ENCODE measurements at regions not wholly inside any gene's neighbourhood (a gene's known extent, or its start where the extent isn't known, plus 50 kb on each side); places are given as distances from the start of the nearest gene placed in this dataset.

DNA sequence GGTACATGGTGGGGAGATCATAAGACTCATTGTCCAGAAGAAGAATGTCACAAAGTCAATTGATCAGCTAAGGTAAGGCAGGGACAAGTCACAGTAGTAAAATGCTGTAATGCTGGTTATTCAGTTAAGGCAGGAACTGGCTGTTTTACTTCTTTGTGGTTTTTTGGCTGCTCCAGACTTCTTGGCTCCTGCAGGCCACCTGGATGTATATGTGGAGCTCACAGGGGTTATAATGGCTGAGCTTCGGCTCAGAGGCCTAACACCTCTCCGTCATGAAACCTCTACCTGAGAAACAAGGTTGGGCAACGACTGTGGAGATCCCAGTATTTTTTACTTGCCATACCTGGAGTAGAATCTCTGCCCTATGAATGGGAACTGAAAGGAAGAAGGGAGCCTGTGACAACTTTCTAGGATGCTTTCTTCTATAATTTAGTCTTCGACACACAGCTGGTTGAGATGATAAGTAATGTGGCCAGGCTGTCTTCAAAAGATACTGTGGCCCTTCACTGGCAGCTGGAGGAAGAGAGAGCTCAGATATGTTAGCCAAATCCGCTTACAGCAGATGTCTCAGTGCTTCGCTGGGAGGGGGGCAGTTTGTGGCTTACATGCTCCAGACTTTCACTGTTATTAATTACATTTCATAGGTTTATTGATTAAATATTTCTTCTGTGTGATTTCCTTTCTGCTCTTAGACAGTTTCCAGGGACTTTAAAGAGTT lies 887.8 kb downstream of the IGSF11 start:
- no peak for TF ChIP-seq POLR2AphosphoS5 (IDR thresholded peaks at IDR 0.05; ENCODE audit: low read depth)
- TF ChIP-seq, protein P1, sequence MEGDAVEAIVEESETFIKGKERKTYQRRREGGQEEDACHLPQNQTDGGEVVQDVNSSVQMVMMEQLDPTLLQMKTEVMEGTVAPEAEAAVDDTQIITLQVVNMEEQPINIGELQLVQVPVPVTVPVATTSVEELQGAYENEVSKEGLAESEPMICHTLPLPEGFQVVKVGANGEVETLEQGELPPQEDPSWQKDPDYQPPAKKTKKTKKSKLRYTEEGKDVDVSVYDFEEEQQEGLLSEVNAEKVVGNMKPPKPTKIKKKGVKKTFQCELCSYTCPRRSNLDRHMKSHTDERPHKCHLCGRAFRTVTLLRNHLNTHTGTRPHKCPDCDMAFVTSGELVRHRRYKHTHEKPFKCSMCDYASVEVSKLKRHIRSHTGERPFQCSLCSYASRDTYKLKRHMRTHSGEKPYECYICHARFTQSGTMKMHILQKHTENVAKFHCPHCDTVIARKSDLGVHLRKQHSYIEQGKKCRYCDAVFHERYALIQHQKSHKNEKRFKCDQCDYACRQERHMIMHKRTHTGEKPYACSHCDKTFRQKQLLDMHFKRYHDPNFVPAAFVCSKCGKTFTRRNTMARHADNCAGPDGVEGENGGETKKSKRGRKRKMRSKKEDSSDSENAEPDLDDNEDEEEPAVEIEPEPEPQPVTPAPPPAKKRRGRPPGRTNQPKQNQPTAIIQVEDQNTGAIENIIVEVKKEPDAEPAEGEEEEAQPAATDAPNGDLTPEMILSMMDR (conservative IDR thresholded peaks at IDR 0.05; ENCODE audit: low read depth in 2 of 2), result no peak
- TF ChIP-seq EZH2phosphoT487 (IDR thresholded peaks at IDR 0.05; ENCODE audit: unreplicated experiment), result no peak
- no peak for TF ChIP-seq EZH2 (IDR thresholded peaks at IDR 0.05; ENCODE audit: low read depth, unreplicated experiment)

Measured in GM23338 (cell line).